CD4-positive, alpha-beta T cell treated with Interleukin-17A for 1 hour (primary cell): ENCODE measurements at regions not wholly inside any gene's neighbourhood (a gene's known extent, or its start where the extent isn't known, plus 50 kb on each side); places are given as distances from the start of the nearest gene placed in this dataset.
"Not testable (repeated sequence)": the region's sequence is repeated elsewhere in the genome, so short reads cannot be mapped to it uniquely, and the experiment has no call there.

Experiments
- DNase-seq: peaks from one replicate; pipeline ENCODE4 v3.0.0-alpha.2; 2020

DNA sequence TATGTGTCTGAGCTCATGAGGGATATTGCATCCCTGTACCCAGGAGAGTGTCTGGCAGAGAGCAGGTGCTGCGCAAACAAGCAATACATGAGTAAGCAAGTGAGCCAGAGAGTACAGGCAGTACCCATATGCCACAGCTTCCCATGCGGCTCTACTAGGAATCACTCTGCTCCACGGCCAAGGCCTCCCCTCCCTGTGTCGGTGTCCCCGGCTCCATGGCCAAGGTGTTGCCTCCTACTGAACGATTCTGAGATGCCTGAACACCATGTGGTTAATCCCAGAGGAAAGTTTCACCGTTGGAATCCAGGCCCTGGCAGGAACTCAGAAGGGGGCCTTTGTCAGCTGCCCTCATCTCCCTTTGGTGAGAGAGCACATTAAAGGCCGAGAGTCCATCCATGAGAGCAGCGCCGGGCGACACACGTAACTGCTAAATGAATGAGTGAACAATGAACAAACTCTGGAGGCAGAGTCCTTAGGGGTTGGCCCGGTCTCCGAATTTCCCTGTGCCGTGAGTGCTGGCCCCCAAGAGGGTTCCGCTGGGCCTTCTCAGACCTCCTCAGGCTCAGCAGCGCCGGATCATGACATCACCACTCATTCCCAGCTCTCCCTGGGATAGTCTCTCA, 136.0 kb upstream of the FAM20C start:
- no peak for DNase-seq

DNA sequence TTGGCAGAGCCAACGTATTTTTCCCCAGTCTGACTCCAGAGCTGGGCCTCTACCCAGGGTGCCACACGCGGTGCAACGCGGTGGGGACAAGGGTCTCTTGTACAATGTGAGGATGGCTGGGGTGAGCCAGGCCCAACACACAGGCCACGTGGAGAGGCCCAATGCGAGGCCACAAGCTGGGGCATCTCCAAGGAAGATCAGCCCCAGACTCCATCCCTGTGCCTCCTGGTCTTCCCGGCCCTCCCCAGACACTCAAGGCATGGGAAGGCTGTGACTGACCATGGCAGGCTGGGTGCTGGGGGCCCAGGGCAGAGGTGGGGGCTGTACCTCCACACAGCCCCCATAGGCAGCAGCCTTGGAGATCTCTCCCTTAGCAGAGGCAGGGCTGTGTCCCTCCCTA, 135.3 kb upstream of the FAM20C start:
- no peak for DNase-seq

DNA sequence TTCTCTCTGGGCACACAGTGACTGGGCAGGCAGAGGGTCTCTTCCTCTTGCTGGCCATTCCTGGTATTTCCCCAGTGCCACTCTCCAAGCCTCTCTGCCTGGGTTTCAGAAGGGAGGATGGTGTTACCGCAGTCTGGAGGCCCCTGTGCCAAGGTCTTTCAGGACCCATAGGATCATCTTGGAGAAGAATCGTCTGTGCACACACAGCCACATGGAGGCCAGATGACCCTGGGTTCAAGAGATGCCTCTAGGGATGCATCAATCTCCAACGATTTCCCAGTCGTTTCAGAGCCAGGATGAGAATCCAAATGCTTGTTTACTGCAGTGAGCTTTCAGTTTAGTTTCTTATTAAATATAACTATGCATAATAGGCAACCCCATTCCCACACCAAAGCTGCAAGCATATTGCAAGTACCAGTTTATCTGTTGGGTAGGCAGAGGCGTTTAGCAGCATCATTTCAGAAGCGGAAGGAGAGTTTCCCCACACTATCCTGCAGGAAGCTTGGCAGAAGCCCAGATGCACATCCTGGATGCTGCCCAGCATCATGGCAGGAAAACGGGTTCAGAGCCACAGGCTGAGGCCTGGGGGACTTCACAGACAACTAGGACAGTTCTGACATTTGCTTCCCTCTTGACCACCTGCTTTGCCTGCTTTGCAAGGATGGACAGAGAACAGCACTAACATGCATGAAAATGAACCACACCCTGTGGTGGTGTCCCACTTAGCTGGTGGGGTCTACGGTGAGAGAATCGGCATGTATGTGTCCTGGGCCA, 134.7 kb upstream of the FAM20C start:
- no peak for DNase-seq

DNA sequence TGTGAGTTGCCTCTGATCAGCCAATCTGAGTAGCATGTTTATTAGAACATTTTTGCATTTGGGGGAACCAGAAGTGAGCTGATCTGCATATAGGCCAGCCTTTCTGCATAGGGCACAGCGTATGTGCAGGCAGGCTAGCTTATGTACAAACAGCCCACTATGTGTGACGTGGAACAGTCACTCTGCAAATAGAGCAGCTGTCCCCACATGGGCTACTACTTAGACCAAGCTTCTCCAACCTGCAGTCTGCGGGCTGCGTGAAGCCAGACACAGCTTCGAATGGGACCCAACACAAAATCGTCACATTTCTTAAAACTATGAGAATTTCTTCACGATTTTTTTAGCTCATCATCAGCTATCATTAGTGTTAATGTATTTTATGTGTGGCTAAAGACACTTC, 134.1 kb upstream of the FAM20C start:
- DNase-seq, result no peak

DNA sequence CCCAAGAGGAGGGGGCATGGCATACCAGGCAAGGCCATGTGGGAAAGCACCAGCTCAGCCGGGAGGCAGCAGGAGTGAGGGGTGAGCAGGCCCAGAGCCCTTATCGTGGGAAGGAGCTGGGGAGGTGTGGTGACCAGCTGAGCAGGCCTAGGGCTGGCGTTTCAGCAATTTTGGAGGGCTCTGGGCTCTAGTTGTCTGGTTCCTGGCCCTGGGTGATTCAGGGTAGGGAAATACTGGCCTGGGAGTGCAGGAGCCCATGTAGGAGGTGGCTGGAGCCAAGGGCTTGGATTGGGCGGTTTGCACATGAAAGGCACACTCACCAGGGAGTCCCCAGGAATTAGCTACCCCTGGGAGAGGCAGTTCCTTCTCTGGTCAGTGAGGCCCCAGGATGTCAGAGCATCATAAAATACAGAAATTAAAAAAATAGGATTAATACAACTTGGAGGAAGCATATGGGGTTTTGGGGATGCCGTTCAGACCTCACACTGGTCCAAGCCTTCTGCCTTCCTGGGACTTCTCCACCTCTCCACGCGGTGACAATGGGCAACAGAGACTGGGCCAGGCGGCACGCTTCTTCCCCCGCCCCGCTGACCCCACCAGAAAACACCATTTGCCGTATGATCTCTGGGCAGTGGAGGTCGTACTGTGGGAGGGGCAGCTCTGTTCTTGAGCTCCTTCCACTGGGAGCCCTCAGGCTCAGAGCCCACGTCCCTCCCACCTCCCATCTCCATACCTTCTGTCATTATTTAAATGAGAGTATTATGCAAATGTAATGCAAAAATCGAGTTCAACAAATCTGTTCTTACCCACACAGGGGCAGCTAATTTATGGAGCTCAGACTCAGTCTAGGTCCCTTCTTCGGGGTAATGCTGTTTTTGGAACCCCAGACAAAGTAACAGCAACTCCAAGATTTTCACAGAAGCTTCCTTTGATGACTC, 133.0 kb upstream of the FAM20C start:
- no peak for DNase-seq

DNA sequence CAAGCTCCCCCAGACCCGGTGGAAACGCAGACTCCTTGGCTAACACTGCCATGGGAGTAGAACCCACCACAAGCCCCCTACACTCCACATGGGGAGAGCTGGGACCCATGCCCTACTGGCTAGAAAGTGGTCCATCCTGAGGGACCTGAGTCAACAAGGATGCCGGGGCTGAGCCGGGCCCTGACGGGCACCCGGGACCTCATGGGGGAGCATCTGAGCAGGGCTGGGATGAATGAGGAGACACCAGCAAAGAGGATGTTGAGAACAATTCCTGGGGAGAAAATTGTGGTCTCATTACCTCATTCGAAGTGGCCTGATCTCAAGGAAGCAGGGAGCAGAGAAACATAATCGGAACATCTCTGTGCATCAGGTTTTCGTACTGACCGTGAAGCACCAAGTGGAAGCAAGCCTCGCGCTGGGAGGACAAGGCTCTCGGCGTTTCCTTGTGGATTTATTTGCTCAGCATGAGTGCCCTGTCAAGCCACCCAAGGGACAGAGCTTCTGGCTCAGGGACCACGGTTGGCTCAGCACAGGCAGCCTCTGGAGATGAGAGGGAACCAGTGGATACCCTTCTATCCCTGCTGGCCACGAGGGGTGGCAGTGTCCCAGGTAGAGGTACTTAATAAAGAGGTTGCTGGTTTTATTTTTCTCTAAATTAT, 132.2 kb upstream of the FAM20C start:
- no peak for DNase-seq

DNA sequence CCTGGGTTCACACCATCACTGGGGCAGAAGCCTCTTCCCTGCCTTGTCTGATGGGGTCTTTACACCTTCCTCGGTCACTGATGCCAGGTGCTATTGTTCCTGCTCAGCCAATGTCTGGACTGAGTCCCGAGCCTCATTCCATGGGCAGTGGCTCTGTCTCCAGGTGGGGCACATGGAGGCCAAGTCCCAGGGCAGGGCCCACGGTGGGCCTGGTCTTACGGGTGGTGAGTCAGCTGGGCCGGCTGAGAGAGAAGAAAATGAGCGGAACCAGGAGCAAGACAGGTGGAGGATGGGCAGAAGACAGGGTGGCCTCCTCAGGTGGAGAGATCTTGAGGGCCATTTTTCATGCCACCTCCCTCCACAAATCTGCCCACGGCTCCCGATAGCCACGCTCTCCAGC, 131.7 kb upstream of the FAM20C start:
- no peak for DNase-seq

DNA sequence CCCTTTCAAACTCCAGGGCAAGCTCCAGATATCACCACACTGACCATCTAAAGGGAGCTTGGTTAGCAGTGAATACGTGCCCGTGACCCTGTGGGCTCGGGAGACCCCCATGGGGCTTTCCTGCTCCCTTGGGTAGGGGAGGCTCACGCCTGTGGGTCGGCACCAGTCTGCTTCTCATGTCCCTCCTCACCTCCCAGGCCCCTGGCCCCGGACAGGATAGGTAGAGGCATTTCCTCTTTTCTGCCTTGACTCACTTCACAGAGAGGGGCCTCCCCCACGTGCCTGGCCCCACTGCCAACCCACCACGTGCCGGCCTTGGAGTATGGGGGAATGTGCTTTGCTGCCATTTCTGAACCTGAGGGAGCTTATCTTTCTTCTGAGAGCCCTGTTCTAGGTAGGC, 131.3 kb upstream of the FAM20C start:
- DNase-seq, result no peak

DNA sequence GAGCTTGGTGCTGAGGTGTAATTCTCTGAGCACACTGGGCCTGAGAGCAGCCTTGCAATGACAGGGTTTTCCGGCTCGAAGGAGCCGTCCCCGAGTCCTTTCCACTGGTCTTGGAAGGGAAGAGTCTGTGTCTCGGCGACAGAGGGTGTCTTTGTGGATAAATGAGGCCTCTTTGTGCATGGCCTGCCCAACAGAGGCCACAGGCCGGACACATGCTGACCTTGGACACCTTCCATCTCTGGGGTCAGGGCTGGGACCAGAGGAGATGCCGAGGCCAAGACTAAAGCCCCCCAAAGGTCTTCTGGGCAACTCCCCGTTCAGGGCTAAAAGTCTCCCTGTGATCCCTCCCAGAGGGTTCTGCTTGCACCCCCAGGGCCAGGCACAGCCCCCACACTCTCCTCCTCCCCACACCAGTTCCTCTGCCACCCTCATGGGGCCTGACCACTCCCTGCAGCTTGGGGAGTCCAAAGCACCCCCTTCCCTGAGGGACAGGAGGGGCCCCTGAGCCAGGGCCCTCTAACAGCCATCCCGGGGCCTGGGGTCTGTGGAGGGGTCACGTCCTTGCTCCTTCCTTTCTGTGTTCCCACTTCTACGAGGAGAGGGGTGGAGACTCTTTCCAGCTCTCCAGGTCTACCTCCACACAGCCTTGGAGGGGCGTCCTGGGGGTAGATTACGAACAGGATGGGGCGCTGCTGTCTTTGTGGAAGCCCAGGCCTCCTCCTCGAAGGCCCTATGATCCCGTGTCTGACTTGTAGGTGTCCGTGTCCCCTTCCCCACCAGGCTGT, 130.6 kb upstream of the FAM20C start:
- no peak for DNase-seq

DNA sequence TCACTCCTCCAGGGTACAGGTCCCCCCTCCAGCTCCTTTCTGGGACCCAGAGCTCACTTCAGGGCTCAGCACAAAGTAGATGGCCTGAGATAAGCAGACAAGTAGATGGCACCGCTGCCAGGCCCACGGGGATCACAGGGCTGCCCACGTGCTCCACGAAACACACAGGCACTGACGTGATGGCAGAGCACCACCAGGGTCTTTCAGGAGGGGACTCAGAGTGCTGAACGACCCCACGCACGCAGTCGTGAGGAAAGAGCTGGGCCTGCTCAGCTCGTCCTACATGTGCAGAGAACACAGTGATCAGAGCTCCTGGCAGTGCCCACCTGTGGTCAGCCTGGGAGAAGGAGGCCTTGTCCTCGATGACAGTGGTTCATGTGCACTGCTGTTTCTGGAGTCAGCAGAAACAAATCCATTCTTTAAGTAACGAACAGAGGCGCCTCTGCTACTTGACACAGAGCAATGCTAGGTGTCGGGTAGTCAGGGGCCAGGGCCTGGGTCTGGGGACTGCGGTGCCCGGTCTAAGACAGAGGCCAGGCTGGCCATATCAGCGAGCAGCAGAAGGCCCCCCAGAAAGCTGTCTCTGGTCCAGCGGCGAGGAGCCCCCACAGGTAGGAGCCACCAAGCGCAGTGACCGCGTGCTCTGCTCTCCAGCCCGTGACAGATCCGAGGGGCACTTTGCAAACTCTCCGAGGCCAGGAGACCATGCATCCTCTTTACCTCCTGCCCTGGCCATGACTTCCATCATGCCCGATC, 129.8 kb upstream of the FAM20C start:
- no peak for DNase-seq

DNA sequence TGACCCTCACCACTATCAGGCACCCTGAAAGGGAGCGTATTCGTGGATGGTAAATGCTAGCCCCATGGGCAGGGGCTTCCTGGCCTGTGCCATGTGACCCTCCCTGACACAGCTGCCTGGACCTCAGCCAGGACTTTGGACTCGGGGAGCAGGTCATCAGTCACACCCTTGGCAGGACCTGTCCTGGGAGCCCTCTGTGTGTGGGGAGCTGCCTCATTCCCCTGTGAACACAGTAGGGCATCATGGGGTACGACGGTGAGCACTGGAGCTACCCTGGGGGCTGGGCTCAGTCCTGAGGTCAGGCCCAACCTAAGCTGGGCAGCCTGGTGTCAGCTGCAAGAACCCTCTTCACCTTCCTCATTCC, 129.3 kb upstream of the FAM20C start:
- no peak for DNase-seq

DNA sequence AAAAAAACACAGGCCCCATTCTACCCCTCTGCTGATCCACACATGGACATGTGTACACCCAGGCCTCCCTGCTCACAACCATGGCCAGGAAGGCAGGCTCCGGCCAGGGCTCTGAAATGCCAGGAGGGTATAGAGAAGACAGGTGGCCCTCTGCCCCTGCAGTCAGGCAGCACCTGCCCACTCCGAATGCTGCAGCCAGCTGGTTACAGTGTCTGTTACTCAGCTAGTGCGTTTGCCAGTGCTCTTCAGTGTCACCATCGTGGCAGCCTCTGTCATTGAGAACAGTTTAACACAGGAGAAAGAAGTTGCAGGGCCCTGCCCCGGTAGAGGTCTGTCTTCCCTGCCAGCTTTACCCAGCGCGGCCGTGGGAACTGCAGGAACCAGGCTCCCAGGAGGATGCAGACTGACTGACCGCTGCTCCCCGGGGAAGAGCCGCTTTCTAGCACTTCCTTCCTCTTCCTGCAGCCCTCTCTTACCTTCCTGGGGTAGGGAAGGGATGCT, 128.8 kb upstream of the FAM20C start:
- no peak for DNase-seq

DNA sequence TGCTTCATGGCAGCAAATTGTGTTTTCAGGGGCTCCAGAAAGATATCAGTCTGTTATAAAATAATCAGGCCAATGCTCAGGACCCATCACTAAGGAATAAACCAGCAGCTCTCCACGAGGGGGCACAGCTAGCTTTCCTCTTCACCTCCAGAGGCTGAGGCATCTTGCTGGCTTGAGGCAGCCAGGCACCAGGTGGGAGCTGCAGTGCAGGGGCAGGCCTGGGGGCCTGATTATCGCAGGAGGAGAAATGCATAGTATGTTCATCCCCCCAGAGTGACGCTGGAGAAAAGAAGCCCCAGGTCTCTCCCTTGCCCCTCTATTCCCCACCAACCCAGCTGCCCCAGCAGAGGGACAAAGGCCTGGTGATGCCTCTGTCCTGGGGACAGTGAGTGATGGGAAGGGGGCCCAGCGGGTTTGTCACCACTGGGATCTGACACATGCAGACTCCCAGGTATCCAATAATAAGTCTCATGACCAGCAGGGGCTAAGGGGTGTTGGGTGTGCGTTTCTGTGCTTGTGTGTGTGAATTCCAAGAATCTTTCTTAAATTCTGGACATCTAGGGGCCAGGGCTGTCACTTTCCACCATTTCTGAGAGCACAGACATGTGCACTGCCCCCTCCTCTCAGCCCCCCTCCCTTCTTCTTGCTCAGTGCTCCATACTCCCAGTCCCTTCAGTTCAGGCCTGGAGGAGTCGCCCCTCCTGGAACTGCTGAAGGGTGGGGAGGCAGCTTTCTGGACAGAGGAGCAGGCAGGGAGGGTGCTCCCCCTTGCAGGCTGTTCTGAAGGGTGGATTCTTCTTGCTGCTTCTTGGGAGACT, 128.1 kb upstream of the FAM20C start:
- no peak for DNase-seq

DNA sequence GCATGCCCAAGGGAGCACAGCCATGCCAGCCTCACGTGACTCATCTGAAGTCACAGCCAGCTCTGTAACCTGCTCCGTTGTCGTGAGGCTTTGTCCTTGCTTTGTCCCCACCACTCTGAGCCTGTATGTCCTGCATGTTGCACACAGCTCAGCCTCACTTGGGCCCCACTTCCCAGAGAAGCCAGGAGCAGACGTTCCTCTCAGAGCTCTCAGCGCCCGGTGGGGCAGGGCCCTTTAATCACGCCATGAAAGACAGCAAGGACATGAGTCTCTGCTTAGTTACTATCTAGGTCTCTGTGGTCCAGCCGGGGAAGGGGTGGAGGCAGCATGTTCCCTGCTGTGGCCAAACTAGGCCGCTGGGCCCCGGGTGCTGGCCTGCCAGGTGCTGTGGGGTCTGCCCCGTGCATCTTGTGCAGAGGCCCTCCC, 127.4 kb upstream of the FAM20C start:
- DNase-seq, result no peak

DNA sequence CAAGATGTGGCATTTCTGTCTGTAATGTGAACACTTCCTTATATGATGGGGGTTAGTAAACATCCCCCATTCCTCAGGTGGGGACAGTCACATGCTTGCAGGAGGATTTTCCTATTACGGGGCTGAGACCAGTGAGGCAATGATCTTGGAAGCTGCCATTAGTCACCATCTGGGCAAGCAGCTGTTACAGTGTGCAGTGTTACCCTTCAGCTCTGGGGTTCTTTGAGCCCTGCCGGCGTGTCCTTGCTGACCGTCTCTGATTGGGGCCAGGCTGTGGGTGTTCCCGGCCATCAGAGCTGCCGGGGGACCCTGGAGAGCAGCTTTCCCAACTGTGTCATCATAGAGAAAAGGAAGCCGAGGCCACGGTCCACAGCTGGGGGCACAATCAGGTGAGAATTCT, 126.8 kb upstream of the FAM20C start:
- no peak for DNase-seq

DNA sequence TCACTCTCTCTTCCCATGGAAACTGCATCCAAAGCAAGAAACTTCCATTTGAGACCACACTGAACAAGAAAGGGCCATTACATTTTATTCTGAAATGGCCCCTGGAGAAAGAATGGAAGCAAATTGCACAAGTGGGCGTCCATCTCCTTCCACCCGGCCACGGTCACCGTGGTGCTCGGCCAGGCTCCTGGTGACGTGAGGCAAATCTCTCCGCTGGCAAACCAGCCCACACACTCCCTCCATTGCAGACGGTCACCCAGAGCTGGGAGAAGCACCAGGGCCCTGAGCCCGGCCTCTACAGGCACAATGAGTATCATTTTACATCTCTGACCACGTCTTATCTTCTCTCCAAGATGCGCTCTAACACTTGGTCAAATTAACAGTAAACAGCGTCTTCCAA, 126.1 kb upstream of the FAM20C start:
- no peak for DNase-seq

DNA sequence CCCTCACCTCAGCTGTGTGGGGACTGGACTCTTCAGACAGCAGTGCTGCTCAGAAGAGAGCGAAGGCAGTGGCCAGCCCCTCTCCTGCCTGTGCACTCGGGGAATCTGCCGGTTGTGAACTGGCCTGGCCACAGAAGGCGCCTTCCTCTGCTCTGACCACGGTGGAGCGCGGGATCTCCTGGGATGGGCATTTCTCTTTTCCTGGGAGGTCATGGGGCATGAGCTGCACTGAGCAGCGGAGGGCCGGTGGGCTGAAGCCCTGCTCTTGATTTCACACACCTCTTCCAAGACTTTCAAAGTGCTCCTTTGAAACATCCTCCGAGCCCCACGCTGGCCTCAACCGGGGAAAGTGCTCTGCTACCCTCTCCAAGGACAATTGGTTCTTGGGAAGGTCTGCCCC, 125.6 kb upstream of the FAM20C start:
- DNase-seq, result no peak

DNA sequence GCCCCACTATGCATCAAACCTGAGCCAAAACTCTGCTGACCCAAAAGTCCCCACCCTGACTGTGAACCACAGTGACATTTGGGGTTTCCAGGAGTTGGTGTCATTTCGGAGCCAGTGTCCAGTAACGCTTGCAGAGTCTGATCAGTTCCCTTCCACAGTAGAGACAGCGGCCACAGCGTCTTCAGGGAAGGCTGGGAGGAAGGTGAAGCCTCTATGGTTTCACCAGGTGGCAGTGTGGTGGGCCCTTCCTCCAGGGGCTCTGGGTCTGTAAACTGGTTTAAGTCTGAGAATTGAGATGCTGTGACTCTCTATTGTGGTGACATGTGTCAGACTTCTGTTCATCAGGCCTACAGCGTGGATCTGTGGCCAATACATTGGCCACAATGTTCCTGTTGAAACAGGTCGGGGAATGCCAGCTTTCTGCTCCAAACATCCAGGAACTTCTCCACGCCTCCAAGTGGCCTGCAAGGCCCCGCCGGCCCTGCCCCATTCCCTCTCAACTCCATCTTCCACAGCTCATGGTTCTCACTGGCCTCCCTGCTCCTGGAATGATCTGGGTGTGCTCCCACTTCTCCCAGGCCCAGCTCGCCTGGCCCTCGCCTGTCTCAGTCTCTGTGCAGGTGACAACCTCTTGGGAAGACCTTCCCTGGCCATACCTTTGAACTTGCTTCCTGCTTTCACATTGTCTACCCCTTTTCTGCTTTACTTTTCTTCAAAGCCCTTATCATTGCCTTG, 124.5 kb upstream of the FAM20C start:
- DNase-seq, result no peak

DNA sequence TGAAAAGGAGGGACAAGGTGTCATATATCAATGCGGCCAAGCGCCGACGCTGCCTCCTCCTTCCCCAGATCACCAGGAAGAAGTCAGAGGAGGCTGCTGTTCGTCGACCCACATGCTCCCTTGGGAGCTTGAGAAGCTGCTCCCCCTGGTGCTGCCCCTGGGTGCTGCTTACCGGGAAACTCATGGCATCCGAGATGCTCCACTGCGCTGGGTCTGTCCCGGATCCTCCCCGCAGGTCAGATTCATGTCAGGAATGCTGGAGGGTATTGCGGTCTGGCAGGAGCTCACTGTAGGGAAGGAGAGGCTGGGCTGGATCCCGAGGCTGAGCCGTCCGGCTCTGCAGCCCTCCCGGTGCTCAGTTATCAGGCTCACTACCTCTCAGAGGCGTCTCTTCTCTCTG, 123.7 kb upstream of the FAM20C start:
- no peak for DNase-seq

DNA sequence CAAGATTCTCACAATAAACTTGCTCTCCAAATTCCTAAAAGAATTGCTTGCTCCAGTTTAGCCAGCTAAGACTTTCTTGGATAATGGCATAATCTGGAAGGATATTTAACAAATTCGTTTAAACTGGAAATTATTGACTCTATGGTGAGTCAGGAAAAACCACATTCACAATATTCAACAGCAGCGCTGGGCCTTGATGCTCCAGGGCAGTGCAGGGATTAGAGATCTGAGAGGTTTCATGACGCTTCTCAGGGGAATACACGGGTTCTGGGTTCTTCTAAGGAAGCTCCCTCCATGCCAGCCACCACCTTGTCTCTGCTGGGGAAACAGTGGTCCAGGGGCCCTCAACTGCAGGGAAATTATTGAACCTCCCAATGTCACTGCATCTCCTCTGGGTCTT, 123.3 kb upstream of the FAM20C start:
- DNase-seq, result not testable (repeated sequence)
